Esophagus squamous epithelium (tissue), 5 donors: ENCODE measurements at regions not wholly inside any gene's neighbourhood (a gene's known extent, or its start where the extent isn't known, plus 50 kb on each side); places are given as distances from the start of the nearest gene placed in this dataset.

ENCODE experiments used
- DNase-seq: peaks from one replicate; lab custom pipeline; 2025; lab: John Stamatoyannopoulos, UW
- H3K27ac ChIP-seq, 4 donors: fragments of 200-600 bp; sonication (generic); one replicate each; pipeline ENCODE4 v1.5.1; 2016 to 2019; ENCODE audit warnings: mild to moderate bottlenecking in 1 of 4
- H3K27me3 ChIP-seq, 4 donors: fragments of 200-600 bp; sonication (generic); 1 replicate in 3 of 4; 2 replicates in 1 of 4; pipeline versions ENCODE4 v1.5.1 to v1.6.0; 2017 to 2021; ENCODE audit warnings: antibody characterized with exemption in 1 of 4
- H3K36me3 ChIP-seq, 3 donors: fragments of 200-600 bp; sonication (generic); one replicate each; pipeline ENCODE4 v1.5.1; 2016 to 2019
- H3K4me1 ChIP-seq, 3 donors: fragments of 200-600 bp; sonication (generic); one replicate each; pipeline ENCODE4 v1.5.1; 2017 to 2019
- H3K4me3 ChIP-seq, 4 donors: fragments of 200-600 bp; sonication (generic); 1 replicate in 3 of 4; 2 replicates in 1 of 4; pipeline ENCODE4 v1.5.1; 2016 to 2019; ENCODE audit warnings: mild to moderate bottlenecking in 2 of 4, moderate library complexity in 1 of 4
- H3K9me3 ChIP-seq, 3 donors: fragments of 200-600 bp; sonication (generic); one replicate each; pipeline ENCODE4 v1.5.1; 2016 to 2019
- CTCF ChIP-seq, 6 experiments: fragments of 450-650 bp in 4 of 6; fragments of 200-600 bp in 2 of 6; sonication (generic) in 2 of 6; IDR thresholded peaks; one replicate each; pipeline ENCODE4 v1.5.1; 2016 to 2019; ENCODE audit warnings: antibody characterized with exemption in 6 of 6, mild to moderate bottlenecking in 4 of 6, moderate library complexity in 4 of 6
- POLR2A ChIP-seq, 4 donors: fragments of 450-650 bp; IDR thresholded peaks; one replicate each; pipeline ENCODE4 v1.6.1; 2017; ENCODE audit warnings: antibody characterized with exemption in 4 of 4, mild to moderate bottlenecking in 4 of 4, moderate library complexity in 3 of 4
- WGBS, 2 donors: methylation state at CpG; one replicate each; pipeline ENCODE4 v1.1.5; 2018; 5-methylcytosine and 5-hydroxymethylcytosine counted together
- intact Hi-C: fragments of 100-400 bp; cut with DNase I; formaldehyde crosslinking; loops from one replicate; pipeline ENCODE4 v1.15.0; 2022
- donor health status: DM: yes; HTN: yes; CAD: no.

DNA sequence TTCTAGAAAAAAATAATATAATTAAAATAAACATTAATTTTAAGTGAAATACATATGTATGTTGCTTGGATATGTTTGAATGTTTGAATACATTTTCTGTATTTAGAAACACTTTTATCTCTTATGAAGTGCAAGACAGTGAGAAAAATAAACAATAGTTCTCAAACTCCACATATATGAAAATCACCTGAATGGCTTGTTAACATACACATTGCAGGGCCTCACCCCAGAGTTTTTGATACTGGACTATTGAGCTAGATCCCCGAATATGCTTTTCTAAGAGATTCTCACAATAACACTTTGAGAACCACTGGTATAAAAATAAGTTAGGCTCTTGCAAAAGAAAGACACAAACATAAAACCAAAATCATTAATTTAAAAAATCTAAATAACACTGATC is 1570.3 kb upstream of the PRR20A start:
- no peak for DNase-seq
- no peaks in the 10 kb centered on the region for H3K4me1 ChIP-seq
- H3K9me3 ChIP-seq, result no peaks in the 10 kb centered on the region
- TF ChIP-seq POLR2A (IDR thresholded peaks at IDR 0.05) (no peak), CTCF (IDR thresholded peaks at IDR 0.05) (no peak)
- 62 to 65% methylated on average over 1 of the region's 1 CpG for WGBS, 2 donors
- no peak overlapping the region for H3K4me3 ChIP-seq
- H3K36me3 ChIP-seq, result no peaks in the 10 kb centered on the region
- intact Hi-C loops, result no loop called here
- H3K27me3 ChIP-seq, result no peaks in the 10 kb centered on the region
- no peak overlapping the region for H3K27ac ChIP-seq

GRCh38 chr13:55571237-55571867 is 1569.4 kb upstream of the PRR20A start:
- Histone ChIP-seq H3K27me3 (no peaks in the 10 kb centered on the region), H3K4me1 (no peaks in the 10 kb centered on the region), H3K4me3 (no peak overlapping the region), H3K36me3 (no peaks in the 10 kb centered on the region), H3K27ac (no peak overlapping the region), H3K9me3 (no peaks in the 10 kb centered on the region)
- intact Hi-C loops, result no loop called here
- 50 to 56% methylated on average over 2 of the region's 2 CpGs for WGBS, 2 donors
- no peak for DNase-seq
- no peak for TF ChIP-seq CTCF (IDR thresholded peaks at IDR 0.05)

DNA sequence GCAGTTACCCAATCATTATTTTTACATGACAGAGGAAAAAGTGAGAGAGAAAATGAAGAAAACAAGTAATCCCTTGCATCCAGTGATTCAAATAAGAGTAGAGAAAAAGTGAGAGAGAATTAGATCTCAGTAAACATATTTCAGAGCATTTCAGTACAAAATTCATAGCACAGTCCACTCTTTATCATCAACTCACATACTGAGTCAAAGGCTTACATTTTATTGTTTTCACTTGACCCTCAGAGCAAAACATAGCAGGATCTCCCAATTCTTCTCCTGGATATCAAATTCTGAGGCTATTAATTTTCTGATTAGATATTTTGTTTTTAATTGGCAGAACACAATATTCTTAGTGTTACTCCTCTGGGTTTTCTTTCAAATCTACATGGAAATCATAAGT is 1568.3 kb upstream of the PRR20A start:
- TF ChIP-seq POLR2A (IDR thresholded peaks at IDR 0.05) (no peak), CTCF (IDR thresholded peaks at IDR 0.05) (no peak)
- Histone ChIP-seq H3K27ac (no peak overlapping the region), H3K36me3 (no peaks in the 10 kb centered on the region), H3K4me3 (no peak overlapping the region), H3K9me3 (no peaks in the 10 kb centered on the region), H3K4me1 (no peaks in the 10 kb centered on the region), H3K27me3 (no peaks in the 10 kb centered on the region)
- intact Hi-C loops, result no loop called here
- DNase-seq, result no peak

- TF ChIP-seq CTCF (IDR thresholded peaks at IDR 0.05) (no peak), POLR2A (IDR thresholded peaks at IDR 0.05) (no peak)
- Histone ChIP-seq H3K4me1 (no peaks in the 10 kb centered on the region), H3K27ac (no peak overlapping the region), H3K36me3 (no peaks in the 10 kb centered on the region), H3K9me3 (no peaks in the 10 kb centered on the region), H3K4me3 (no peak overlapping the region), H3K27me3 (no peaks in the 10 kb centered on the region)
- intact Hi-C loops, result no loop called here
- no peak for DNase-seq
- 13 to 23% methylated on average over 2 of the region's 2 CpGs for WGBS, 2 donors
Observed at GRCh38 chr13:55572862-55573261, 1567.9 kb upstream of the PRR20A start.

GRCh38 chr13:55573565-55573964 is 1567.2 kb upstream of the PRR20A start:
- Histone ChIP-seq H3K27me3 (no peaks in the 10 kb centered on the region), H3K27ac (no peak overlapping the region), H3K4me3 (no peak overlapping the region), H3K9me3 (no peaks in the 10 kb centered on the region), H3K36me3 (no peaks in the 10 kb centered on the region), H3K4me1 (no peaks in the 10 kb centered on the region)
- no peak for DNase-seq
- intact Hi-C loops, result no loop called here
- TF ChIP-seq CTCF (IDR thresholded peaks at IDR 0.05) (no peak), POLR2A (IDR thresholded peaks at IDR 0.05) (no peak)
